Non-pigmented ciliary epithelial cell (primary cell): ENCODE measurements at regions not wholly inside any gene's neighbourhood (a gene's known extent, or its start where the extent isn't known, plus 50 kb on each side); places are given as distances from the start of the nearest gene placed in this dataset.
"Not testable (repeated sequence)": the region's sequence is repeated elsewhere in the genome, so short reads cannot be mapped to it uniquely, and the experiment has no call there.

Experiments used
- DNase-seq: peaks from one replicate; pipeline ENCODE4 v3.0.0-alpha.2; 2010; ENCODE audit warnings: low read depth

GRCh38 chr2:58768715-58769080, 527.6 kb upstream of the FANCL start:
- no peak for DNase-seq

- no peak for DNase-seq
These were observed 526.9 kb upstream of the FANCL start for GRCh38 chr2:58767828-58768714.

DNA sequence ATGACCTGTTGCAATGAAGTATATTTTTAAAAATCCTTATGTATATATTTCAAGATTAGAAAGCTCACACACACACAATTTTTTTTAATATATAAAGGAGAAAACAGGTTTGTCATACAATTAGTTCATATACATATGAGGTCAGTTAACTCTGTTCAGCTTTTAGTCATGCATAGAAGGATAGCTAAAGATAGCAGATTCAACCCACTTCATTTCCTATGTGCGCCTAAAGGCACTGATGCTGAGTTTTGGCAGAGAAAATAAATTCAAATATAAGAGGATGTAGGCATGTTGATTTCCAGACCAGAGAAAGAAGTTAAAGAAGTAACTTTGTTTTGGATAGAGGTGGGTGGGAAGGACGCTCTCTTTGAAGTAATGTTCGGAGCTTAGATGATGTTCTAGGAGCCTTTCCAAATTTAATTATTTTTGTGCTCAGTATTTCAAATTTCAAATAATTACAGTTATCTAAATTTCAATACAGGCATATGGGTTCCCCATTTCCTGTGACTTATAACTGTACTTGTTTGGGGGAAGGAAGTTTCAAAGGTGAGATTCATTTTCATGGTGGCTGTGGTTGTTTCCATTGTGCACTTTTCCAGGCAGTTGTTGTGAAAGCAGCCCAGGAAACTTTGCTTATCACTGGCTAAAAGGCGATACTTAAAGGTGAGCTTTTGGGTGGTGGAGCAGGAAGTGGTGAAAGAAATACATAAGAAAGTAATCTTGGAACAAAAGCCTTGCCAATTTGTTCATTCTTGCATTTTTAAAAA, 523.4 kb upstream of the FANCL start:
- DNase-seq, result no peak

DNA sequence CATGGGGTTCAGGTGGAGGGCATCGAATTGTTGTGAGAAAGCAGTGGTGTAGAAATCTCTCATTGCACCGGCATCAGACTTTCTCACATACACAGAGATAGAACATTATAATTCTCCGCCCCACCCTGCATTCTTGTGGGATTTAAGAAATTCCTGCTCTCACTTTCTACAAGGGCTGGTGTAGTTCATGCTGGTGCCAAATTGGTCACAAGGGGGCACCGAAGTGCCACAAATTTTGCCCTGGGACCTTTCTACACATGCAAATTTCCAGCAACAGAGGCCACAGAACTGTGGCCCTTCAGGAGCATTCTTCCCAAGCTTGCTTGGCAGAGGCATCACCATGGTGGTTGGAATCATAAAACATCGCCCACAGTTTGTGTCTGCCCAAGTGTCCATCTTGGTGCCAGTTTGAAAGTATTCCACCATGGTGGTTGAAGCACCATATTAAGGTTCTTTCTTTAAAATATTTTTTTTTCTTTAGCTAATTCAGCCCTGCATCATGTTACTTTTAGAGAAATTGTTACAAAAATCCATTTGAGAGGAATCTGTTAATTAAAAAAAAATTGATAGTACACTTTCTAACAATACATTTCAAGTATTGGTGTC, 521.2 kb upstream of the FANCL start:
- DNase-seq, result peak; percentile 53

- DNase-seq, result no peak
These were observed 516.8 kb upstream of the FANCL start for GRCh38 chr2:58757971-58758370.

DNA sequence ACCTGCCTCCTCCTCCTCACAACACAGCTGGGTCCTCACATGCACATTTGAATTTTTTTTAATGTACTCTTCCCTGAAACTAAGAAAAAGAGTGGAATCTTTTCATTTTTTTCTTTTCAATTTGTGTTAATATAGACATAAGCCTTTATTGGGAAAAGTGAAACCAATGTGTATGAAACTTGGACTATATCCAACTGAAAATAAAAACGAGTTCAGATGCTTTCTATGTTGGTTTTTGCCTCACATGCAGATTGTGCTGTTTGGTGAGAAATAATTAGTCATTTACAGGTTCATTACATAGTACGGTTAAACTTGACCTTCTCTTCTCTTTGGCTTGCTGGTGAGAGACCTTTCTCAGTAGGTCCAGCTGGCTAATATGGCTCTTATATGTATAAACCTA, 515.2 kb upstream of the FANCL start:
- DNase-seq, result no peak

GRCh38 chr2:58752507-58752906, 511.4 kb upstream of the FANCL start:
- DNase-seq, result not testable (repeated sequence)

DNA sequence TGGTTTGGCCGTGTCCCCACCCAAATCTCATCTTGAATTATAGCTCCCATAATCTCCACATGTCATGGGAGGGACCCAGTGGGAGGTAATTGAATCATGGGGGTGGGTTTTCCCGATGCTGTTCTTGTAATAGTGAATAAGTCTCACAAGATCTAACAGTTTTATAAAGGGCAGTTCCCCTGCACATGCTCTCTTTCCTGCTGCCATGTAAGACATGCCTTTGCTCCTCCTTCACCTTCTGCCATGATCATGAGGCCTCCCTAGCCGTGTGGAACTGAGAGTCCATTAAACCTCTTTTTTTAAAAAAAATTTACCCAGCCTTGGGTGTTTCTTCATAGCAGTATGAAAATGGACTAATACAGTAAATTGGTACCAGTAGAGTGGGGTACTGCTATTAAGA, 510.6 kb upstream of the FANCL start:
- DNase-seq, result not testable (repeated sequence)

- DNase-seq, result no peak
These were observed 507.9 kb upstream of the FANCL start for GRCh38 chr2:58749041-58749440.

GRCh38 chr2:58745334-58745733, 504.2 kb upstream of the FANCL start:
- DNase-seq, result not testable (repeated sequence)

DNA sequence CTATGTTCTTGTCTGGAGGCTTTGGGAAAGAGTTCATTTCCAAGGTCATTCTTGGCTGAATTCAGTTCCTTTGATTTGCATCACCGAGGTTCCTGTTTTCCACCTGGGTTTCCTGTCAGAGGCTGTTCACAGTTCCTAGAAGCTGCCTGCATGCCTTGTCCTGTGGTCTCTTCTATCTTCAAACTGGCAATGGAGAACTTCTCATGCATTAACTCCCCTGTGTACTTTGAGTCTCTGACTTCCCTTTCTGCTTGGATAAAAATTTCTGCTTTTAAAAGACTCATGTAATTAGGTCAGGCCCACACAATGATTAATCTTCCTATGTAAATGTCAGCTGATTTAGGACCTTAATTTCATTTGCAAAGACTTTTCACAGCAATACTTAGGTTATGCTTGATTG, 499.3 kb upstream of the FANCL start:
- DNase-seq, result no peak

GRCh38 chr2:58739033-58739432, 497.9 kb upstream of the FANCL start:
- no peak for DNase-seq

- DNase-seq, result peak; percentile 42
These were observed 493.2 kb upstream of the FANCL start for GRCh38 chr2:58734365-58734764.

DNA sequence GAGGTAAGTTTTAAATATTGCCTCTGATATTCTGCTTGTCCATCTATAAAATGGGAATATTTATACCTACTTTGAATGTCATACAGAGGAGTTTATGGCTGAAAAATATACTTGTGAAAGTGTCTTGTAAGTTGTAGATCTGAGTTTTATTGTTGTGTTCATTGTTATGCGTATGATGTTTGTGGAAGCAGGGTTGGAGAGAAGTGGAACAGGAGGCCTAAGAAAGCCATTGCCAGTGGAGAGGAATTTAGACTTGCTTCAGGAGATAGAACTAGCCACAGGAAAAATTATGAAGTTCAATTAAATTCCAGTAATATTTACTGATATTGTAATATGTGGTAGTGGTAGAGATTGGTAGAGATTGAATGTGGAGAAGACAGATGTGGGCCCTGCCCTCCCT, 491.9 kb upstream of the FANCL start:
- DNase-seq, result no peak

DNA sequence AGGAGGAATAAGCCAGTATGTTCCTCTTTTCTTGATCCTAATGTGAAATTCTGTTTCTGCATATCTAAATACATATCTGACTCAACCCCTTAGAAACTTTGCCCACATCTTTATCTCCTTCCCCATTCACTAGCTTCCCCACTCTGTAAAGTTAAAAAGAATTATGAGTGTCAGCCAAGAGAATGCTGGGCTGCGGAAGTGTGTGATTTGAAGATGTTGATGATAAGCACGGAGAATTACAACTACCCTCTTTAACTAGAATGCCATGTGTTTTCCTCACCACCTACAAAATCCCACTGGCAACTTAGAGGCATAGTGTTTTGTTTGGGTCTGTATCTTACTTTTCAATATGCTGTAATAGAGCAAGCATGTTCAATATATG, 490.4 kb upstream of the FANCL start:
- no peak for DNase-seq

DNA sequence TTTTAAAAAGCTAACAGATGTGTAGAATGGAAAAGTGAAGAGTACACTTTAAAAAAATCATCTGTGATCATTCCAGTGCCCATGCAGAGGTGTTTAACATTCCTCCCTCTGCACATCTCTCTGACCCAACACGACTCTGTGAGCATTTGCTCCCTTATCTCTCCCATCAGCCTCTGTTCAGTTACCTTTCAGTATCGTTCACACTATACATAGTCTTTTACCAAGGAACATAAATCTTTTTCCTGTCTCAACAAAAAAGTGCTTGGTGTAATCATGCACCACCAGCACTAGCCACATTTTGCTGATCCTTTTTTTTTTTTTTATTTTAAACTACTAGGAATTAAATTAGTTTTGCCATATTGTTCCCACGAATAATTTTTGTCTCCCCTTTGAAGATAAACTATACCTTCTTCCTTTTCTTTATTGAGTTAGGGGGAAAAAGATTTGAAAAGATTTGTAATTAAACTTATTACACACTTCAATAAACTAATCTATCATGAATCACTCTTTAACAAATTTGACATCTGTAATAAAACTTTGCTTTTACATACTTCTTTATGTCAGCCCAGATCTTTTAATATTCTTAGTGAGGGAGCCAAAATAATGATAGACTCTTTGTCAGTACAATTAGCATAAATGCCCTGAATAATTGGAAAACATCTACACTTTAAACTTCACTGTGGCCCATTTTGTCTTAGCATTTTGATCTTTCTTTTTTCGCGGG, 489.8 kb upstream of the FANCL start:
- no peak for DNase-seq

- no peak for DNase-seq
These were observed 487.0 kb upstream of the FANCL start for GRCh38 chr2:58727981-58728656.

DNA sequence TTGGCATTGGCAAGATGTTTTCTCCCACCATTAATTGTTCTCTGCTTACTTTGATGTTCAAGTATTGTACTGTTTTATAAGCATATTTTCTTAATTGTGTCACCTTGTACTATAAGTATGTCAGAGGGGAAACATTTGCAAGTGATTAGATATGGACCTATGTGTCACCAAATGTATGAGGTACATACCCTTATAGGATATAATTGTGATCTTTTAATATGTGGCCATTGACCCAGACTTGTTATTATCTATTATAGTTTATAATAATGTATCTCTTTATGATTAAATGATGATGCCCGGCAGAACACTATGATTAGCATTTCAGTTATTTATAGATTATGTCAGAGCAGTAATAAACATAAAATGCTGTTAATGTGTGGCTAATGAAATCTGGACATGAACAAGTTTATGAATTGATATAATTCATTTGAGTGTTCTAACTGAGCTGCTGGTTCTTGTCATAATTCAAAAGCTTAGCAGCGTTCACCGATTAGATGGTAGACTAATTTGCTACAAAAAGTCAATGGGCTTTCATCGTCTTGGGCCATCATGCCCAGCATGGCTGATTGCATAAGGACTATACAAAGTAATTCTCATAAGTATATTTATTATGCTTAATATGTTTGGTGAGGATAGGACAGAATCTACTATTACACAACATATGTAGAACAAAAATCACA, 480.9 kb upstream of the FANCL start:
- no peak for DNase-seq

DNA sequence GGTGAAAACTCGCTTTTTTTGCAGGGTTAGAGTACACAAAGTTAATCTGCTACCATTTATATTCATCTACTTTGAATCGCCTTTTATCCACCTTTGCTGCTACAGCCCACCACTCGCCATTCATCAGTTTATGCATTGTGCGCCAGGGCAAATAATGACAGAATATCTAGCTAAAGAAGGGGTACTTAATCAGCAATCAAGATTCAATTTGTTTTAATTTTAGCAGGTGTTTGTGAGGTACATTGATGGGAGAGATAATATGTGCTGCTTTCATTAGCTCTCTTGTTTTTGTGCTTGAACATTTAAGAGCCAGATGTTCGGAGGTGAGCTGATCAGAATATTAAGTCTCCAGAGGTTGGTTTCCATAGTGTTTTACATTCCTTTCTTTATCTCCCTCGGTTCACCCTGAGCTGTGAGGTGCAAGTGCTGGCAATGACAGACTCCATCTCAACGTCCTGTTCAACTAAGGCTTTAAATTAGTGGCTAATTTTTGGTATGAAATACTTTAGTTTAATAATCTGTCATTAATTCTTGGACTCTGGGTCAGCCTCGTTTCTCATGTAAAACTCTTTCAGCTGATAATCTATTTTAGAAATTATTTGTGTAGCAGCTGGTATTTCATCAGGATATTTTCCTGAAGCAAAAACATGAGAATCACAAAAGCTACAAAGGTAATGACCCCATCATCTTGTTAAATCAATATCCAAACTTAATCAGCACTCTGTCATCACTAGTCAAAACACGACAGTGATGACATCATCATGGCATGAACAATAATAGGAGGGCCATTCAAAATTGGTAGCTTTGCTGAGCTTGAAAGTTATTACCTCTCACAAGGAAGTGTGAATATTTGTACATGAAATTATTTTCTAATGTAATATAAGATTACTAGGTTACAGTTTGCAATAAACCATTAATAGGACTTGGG, 479.9 kb upstream of the FANCL start:
- DNase-seq, result no peak
